ENCODE measurements at regions not wholly inside any gene's neighbourhood (a gene's known extent, or its start where the extent isn't known, plus 50 kb on each side); places are given as distances from the start of the nearest gene placed in this dataset.

DNA sequence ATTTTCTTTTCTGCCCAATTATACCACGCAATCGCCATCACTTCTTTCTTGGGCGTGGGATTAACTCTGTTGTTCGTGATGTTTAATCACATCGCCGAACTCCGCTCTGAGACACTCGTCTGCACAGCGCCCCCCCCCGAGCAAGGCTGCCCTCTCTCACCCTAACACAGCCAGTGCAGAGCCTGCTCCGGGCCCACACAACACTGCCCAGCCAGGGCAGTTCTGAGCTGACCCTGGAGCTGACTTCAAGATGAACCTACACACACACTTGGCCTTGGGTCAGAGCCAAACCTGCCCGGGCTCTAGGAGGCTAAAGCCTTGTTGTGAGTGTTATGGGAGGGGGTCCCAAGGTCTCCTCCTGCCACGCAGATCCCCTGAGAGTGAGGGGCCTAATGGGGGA, 64.6 kb upstream of the LRP8 start:
- no peaks in the 10 kb centered on the region for H3K9me1 ChIP-seq (ENCODE audit: insufficient read depth, low read length)
- peaks cover 28% of the 10 kb centered on the region for H3K27me3 ChIP-seq (ENCODE audit: control insufficient read depth, insufficient read depth, low read length)
- no peaks in the 10 kb centered on the region for H4K20me1 ChIP-seq (ENCODE audit: insufficient read depth, low read length)
- no peaks in the 10 kb centered on the region for H3K9me3 ChIP-seq (ENCODE audit: control insufficient read depth, insufficient read depth, low read length)
- no peak overlapping the region for H3K23ac ChIP-seq (ENCODE audit: low read depth, low read length)
- no TSS peak for BruUV-seq (replicated peaks)
- ChIA-PET POLR2A (ENCODE audit: unreplicated experiment) (interaction anchor here (0.6 kb wide), 1 partner anchor 11 kb away, joined by 5 read pairs; no protein-coding TSS in a partner anchor), CTCF (interaction anchor here (1.3 to 1.8 kb wide), 4 partner anchors 98 to 117 kb away, joined by 4 to 17 read pairs (median 6); no protein-coding TSS in a partner anchor)
- no peak overlapping the region for H3K9ac ChIP-seq (ENCODE audit: low read depth, low read length)
- ATAC-seq (ENCODE audit: low read depth) (no peak), DNase-seq (no peak)
- H4K91ac ChIP-seq (ENCODE audit: insufficient read depth, low read depth, low read length) = no peak overlapping the region
- TF ChIP-seq BHLHE40 (IDR thresholded peaks at IDR 0.05; ENCODE audit: low read depth, low read length) (no peak), RAD21 (IDR thresholded peaks at IDR 0.05; ENCODE audit: low read length) (no peak), MAFK (IDR thresholded peaks at IDR 0.05; ENCODE audit: low read depth, low read length) (no peak), RCOR1 (IDR thresholded peaks at IDR 0.05; ENCODE audit: insufficient replicate concordance, low read length) (no peak), SMC3 (IDR thresholded peaks at IDR 0.05; ENCODE audit: low read depth, low read length) (no peak), CHD1 (IDR thresholded peaks at IDR 0.05; ENCODE audit: low read depth, low read length) (no peak), MXI1 (IDR thresholded peaks at IDR 0.05; ENCODE audit: borderline replicate concordance, low read depth, low read length) (no peak), RFX5 (IDR thresholded peaks at IDR 0.05; ENCODE audit: low read depth, low read length) (no peak), NFE2L2 (IDR thresholded peaks at IDR 0.05; ENCODE audit: low read depth, low read length) (no peak), CEBPB (IDR thresholded peaks at IDR 0.05; ENCODE audit: low read depth, low read length) (no peak), FOS (IDR thresholded peaks at IDR 0.05; ENCODE audit: low read depth, low read length) (no peak), POLR2A (IDR thresholded peaks at IDR 0.05; ENCODE audit: low read depth, low read length) (no peak)
- TF ChIP-seq, protein P1, sequence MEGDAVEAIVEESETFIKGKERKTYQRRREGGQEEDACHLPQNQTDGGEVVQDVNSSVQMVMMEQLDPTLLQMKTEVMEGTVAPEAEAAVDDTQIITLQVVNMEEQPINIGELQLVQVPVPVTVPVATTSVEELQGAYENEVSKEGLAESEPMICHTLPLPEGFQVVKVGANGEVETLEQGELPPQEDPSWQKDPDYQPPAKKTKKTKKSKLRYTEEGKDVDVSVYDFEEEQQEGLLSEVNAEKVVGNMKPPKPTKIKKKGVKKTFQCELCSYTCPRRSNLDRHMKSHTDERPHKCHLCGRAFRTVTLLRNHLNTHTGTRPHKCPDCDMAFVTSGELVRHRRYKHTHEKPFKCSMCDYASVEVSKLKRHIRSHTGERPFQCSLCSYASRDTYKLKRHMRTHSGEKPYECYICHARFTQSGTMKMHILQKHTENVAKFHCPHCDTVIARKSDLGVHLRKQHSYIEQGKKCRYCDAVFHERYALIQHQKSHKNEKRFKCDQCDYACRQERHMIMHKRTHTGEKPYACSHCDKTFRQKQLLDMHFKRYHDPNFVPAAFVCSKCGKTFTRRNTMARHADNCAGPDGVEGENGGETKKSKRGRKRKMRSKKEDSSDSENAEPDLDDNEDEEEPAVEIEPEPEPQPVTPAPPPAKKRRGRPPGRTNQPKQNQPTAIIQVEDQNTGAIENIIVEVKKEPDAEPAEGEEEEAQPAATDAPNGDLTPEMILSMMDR (conservative IDR thresholded peaks at IDR 0.05; ENCODE audit: low read depth, low read length) = no peak
- TF ChIP-seq, protein P2, sequence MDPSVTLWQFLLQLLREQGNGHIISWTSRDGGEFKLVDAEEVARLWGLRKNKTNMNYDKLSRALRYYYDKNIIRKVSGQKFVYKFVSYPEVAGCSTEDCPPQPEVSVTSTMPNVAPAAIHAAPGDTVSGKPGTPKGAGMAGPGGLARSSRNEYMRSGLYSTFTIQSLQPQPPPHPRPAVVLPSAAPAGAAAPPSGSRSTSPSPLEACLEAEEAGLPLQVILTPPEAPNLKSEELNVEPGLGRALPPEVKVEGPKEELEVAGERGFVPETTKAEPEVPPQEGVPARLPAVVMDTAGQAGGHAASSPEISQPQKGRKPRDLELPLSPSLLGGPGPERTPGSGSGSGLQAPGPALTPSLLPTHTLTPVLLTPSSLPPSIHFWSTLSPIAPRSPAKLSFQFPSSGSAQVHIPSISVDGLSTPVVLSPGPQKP (IDR thresholded peaks at IDR 0.05; ENCODE audit: borderline replicate concordance, low read depth, low read length) = no peak
- TF ChIP-seq, protein P3, sequence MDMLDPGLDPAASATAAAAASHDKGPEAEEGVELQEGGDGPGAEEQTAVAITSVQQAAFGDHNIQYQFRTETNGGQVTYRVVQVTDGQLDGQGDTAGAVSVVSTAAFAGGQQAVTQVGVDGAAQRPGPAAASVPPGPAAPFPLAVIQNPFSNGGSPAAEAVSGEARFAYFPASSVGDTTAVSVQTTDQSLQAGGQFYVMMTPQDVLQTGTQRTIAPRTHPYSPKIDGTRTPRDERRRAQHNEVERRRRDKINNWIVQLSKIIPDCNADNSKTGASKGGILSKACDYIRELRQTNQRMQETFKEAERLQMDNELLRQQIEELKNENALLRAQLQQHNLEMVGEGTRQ (IDR thresholded peaks at IDR 0.05; ENCODE audit: low read depth, low read length) = no peak
- no peak overlapping the region for H3K4ac ChIP-seq (ENCODE audit: low read depth, low read length)
- no peak overlapping the region for H3K4me2 ChIP-seq (ENCODE audit: low read depth, low read length)
- in situ Hi-C loops (cut with MboI; ENCODE audit: low sequenced_read_pairs) = loop anchor here (5.0 kb wide), 1 partner anchor 115 kb away; no protein-coding TSS in a partner anchor
- H2AK5ac ChIP-seq (ENCODE audit: low read depth, low read length) = no peak overlapping the region
- intact Hi-C loops (cut with micrococcal nuclease) = loop anchor here (5.0 kb wide), 2 partner anchors 65 to 80 kb away; partner anchors contain the start of gene LRP8
- H2BK20ac ChIP-seq (ENCODE audit: low read depth, low read length) = no peak overlapping the region
- no peak overlapping the region for H3K4me3 ChIP-seq (ENCODE audit: insufficient read depth, low read depth, low read length)
- no peak overlapping the region for H2AK9ac ChIP-seq (replicated peaks; ENCODE audit: low read depth, low read length, poor library complexity)
- H2BK15ac ChIP-seq (ENCODE audit: low read depth, low read length) = no peak overlapping the region
- 100% methylated on average over 4 of the region's 13 CpGs; no CpG with 5 or more reads in 1 of the 2 experiments for WGBS, 2 experiments (ENCODE audit: extremely low coverage in 2 of 2, insufficient read length in 1 of 2)
- H2AFZ ChIP-seq (replicated peaks; ENCODE audit: low read length, poor library complexity) = no peak overlapping the region
- dilution Hi-C loops (cut with HindIII; ENCODE audit: low sequenced_read_pairs, unreplicated experiment) = no loop called here
- no peaks in the 10 kb centered on the region for H3K36me3 ChIP-seq (ENCODE audit: control insufficient read depth, insufficient read depth, low read length)
- no peak overlapping the region for H4K5ac ChIP-seq (ENCODE audit: low read depth, low read length)
- no peaks in the 10 kb centered on the region for H3K4me1 ChIP-seq (ENCODE audit: control insufficient read depth, insufficient read depth, low read length)
- H3K79me1 ChIP-seq (ENCODE audit: low read depth in 1 of 2, low read length in 2 of 2) = no peaks in the 10 kb centered on the region
- no peak overlapping the region for H2BK120ac ChIP-seq (ENCODE audit: low read depth, low read length)
- no peak overlapping the region for H3K56ac ChIP-seq (ENCODE audit: extremely low read depth, insufficient read depth, low read length)
- H3K14ac ChIP-seq (replicated peaks; ENCODE audit: low read depth, low read length) = no peak overlapping the region
- H2BK5ac ChIP-seq (ENCODE audit: low read depth, low read length, poor library complexity, severe bottlenecking) = no peak overlapping the region
- no peak overlapping the region for H3K27ac ChIP-seq (ENCODE audit: insufficient read depth, low read length)
- H4K8ac ChIP-seq (ENCODE audit: low read depth in 2 of 2, low read length in 2 of 2) = no peak overlapping the region
- H3K18ac ChIP-seq (ENCODE audit: low read depth, low read length) = no peak overlapping the region

Measured in IMR-90 (cell line).